HG02798 (cell line): ENCODE measurements at regions not wholly inside any gene's neighbourhood (a gene's known extent, or its start where the extent isn't known, plus 50 kb on each side); places are given as distances from the start of the nearest gene placed in this dataset.

Experiments
- ATAC-seq: cut with Tn5 transposase; IDR thresholded peaks from one replicate; pipeline ENCODE4 v1.9.1; 2021; ENCODE audit warnings: mild to moderate bottlenecking; ENCODE audit not compliant: unreplicated experiment, poor library complexity

- ATAC-seq, result no peak
Measured at GRCh38 chr11:116180806-116181600, 591.8 kb downstream of the BUD13 start.

GRCh38 chr11:116179401-116179800 lies 593.4 kb downstream of the BUD13 start:
- no peak for ATAC-seq

- ATAC-seq, result no peak
Measured at GRCh38 chr11:116177521-116178210, 595.1 kb downstream of the BUD13 start.

GRCh38 chr11:116176484-116177005 lies 596.2 kb downstream of the BUD13 start:
- ATAC-seq, result no peak

- no peak for ATAC-seq
Measured at GRCh38 chr11:116175707-116176106, 597.1 kb downstream of the BUD13 start.

- ATAC-seq, result no peak
Measured at GRCh38 chr11:116173941-116174911, 598.6 kb downstream of the BUD13 start.

- ATAC-seq, result no peak
Measured at GRCh38 chr11:116173506-116173905, 599.3 kb downstream of the BUD13 start.

- no peak for ATAC-seq
Measured at GRCh38 chr11:116172851-116173250, 599.9 kb downstream of the BUD13 start.

- no peak for ATAC-seq
Measured at GRCh38 chr11:116172156-116172555, 600.6 kb downstream of the BUD13 start.

GRCh38 chr11:116171271-116172140 lies 601.3 kb downstream of the BUD13 start:
- no peak for ATAC-seq

- ATAC-seq, result no peak
Measured at GRCh38 chr11:116170526-116171120, 602.2 kb downstream of the BUD13 start.

GRCh38 chr11:116169776-116170175 lies 603.0 kb downstream of the BUD13 start:
- no peak for ATAC-seq

GRCh38 chr11:116168459-116168787 lies 604.4 kb downstream of the BUD13 start:
- ATAC-seq, result no peak

- ATAC-seq, result no peak
Measured at GRCh38 chr11:116167706-116168458, 604.9 kb downstream of the BUD13 start.

- ATAC-seq, result no peak
Measured at GRCh38 chr11:116166573-116167465, 606.0 kb downstream of the BUD13 start.

GRCh38 chr11:116164843-116165242 lies 607.9 kb downstream of the BUD13 start:
- no peak for ATAC-seq

- ATAC-seq, result no peak
Measured at GRCh38 chr11:116162886-116163230, 609.9 kb downstream of the BUD13 start.
